MCF 10A (cell line): ENCODE measurements at regions not wholly inside any gene's neighbourhood (a gene's known extent, or its start where the extent isn't known, plus 50 kb on each side); places are given as distances from the start of the nearest gene placed in this dataset.

Source experiments
- BruUV-seq: library from RNA; stranded (reverse); fragments of 400-500 nt; replicated peaks from 2 replicates; lab custom pipeline; 2021; lab: Mats Ljungman, UMichigan
- CTCF ChIA-PET: fragments of 300-600 bp; sonication (Branson Sonifier 250); formaldehyde crosslinking; extraction: SDS; loops from one replicate; lab custom pipeline; 2021; ENCODE audit warnings: antibody characterized with exemption, inconsistent platforms; lab: Yijun Ruan, JAX
- POLR2A ChIA-PET: fragments of 300-600, 350-650 bp; sonication (Branson Sonifier 250); formaldehyde crosslinking; extraction: SDS; loops from one replicate; lab custom pipeline; 2020; ENCODE audit warnings: antibody characterized with exemption, inconsistent platforms; lab: Yijun Ruan, JAX
- DNase-seq: peaks from one replicate; pipeline ENCODE4 v3.0.0-alpha.2; 2018; ENCODE audit not compliant: unreplicated experiment
- H3K27ac Mint-ChIP-seq: one replicate; pipeline ENCODE4 v1.8.0; 2022; ENCODE audit warnings: mild to moderate bottlenecking, low read depth, mixed read lengths; ENCODE audit not compliant: unreplicated experiment
- H3K27me3 Mint-ChIP-seq: one replicate; pipeline ENCODE4 v1.8.0; 2022; ENCODE audit warnings: mixed read lengths; ENCODE audit not compliant: insufficient read depth, unreplicated experiment
- H3K36me3 Mint-ChIP-seq: one replicate; pipeline ENCODE4 v1.8.0; 2022; ENCODE audit warnings: mild to moderate bottlenecking, moderate library complexity, mixed read lengths; ENCODE audit not compliant: insufficient read depth, unreplicated experiment
- H3K4me1 Mint-ChIP-seq: one replicate; pipeline ENCODE4 v1.8.0; 2022; ENCODE audit warnings: mixed read lengths; ENCODE audit not compliant: insufficient read depth, unreplicated experiment
- H3K4me3 Mint-ChIP-seq: one replicate; pipeline ENCODE4 v1.8.0; 2022; ENCODE audit warnings: mild to moderate bottlenecking, moderate library complexity, mixed read lengths; ENCODE audit not compliant: unreplicated experiment
- H3K9me3 Mint-ChIP-seq: one replicate; pipeline ENCODE4 v1.8.0; 2022; ENCODE audit warnings: mixed read lengths; ENCODE audit not compliant: unreplicated experiment
- CTCF ChIP-seq: fragments of 200-600 bp; IDR thresholded peaks from one replicate; pipeline ENCODE4 v1.8.0; 2022; ENCODE audit warnings: antibody characterized with exemption, mild to moderate bottlenecking; ENCODE audit not compliant: unreplicated experiment
- intact Hi-C: fragments of 100-400 bp; cut with micrococcal nuclease; formaldehyde crosslinking; loops from 2 replicates; pipeline ENCODE4 v1.14.1; 2022

- BruUV-seq, result no TSS peak
- ChIA-PET POLR2A (no interaction called here), CTCF (interaction anchor here (0.6 to 11.6 kb wide), 7 partner anchors 104 to 843 kb away, joined by 3 to 154 read pairs (median 3); no protein-coding TSS in a partner anchor)
- no peak for TF ChIP-seq CTCF
- intact Hi-C loops, result loop anchor here (5.0 to 10.0 kb wide), 2 partner anchors 405 to 603 kb away; no protein-coding TSS in a partner anchor
- Mint-ChIP-seq H3K9me3 (no peaks in the 10 kb centered on the region), H3K4me3 (no peak overlapping the region), H3K27ac (no peak overlapping the region), H3K36me3 (no peaks in the 10 kb centered on the region), H3K4me1 (peaks cover 20% of the 10 kb centered on the region), H3K27me3 (no peaks in the 10 kb centered on the region)
- DNase-seq, result no peak
Observed at GRCh38 chr17:11142231-11142630, 98.8 kb upstream of the SHISA6 start.

GRCh38 chr17:11140501-11140900 is 100.5 kb upstream of the SHISA6 start:
- H3K36me3 Mint-ChIP-seq, result no peaks in the 10 kb centered on the region
- intact Hi-C loops, result loop anchor here (5.0 to 10.0 kb wide), 2 partner anchors 403 to 604 kb away; no protein-coding TSS in a partner anchor
- no peaks in the 10 kb centered on the region for H3K27me3 Mint-ChIP-seq
- DNase-seq, result no peak
- H3K27ac Mint-ChIP-seq, result peak overlapping the region; percentile 36
- H3K4me1 Mint-ChIP-seq, result peaks cover 20% of the 10 kb centered on the region
- BruUV-seq, result no TSS peak
- POLR2A ChIA-PET, result no interaction called here
- H3K9me3 Mint-ChIP-seq, result no peaks in the 10 kb centered on the region
- TF ChIP-seq CTCF, result no peak
- no peak overlapping the region for H3K4me3 Mint-ChIP-seq
- CTCF ChIA-PET, result interaction anchor here (0.7 to 11.6 kb wide), 7 partner anchors 119 to 846 kb away, joined by 3 to 154 read pairs (median 3); no protein-coding TSS in a partner anchor

GRCh38 chr17:11140043-11140442 is 101.0 kb upstream of the SHISA6 start:
- Mint-ChIP-seq H3K4me3 (no peak overlapping the region), H3K4me1 (peaks cover 20% of the 10 kb centered on the region), H3K36me3 (no peaks in the 10 kb centered on the region), H3K9me3 (no peaks in the 10 kb centered on the region), H3K27ac (no peak overlapping the region), H3K27me3 (no peaks in the 10 kb centered on the region)
- TF ChIP-seq CTCF, result no peak
- no TSS peak for BruUV-seq
- CTCF ChIA-PET, result interaction anchor here (1.0 to 11.6 kb wide), 4 partner anchors 118 to 846 kb away, joined by 3 to 154 read pairs (median 3); no protein-coding TSS in a partner anchor
- POLR2A ChIA-PET, result no interaction called here
- intact Hi-C loops, result loop anchor here (5.0 to 10.0 kb wide), 2 partner anchors 403 to 605 kb away; no protein-coding TSS in a partner anchor
- peak; percentile 11 for DNase-seq

GRCh38 chr17:11138023-11138422 is 103.0 kb upstream of the SHISA6 start:
- Mint-ChIP-seq H3K9me3 (no peaks in the 10 kb centered on the region), H3K27ac (no peak overlapping the region), H3K27me3 (no peaks in the 10 kb centered on the region), H3K4me3 (peak overlapping the region; percentile 51), H3K4me1 (peaks cover 14% of the 10 kb centered on the region), H3K36me3 (no peaks in the 10 kb centered on the region)
- BruUV-seq, result no TSS peak
- POLR2A ChIA-PET, result interaction anchor here (1.0 to 1.6 kb wide), 4 partner anchors 47 to 859 kb away, joined by 3 to 4 read pairs (median 3); partner anchors contain the start of gene ZNF18
- peak; percentile 13 for DNase-seq
- TF ChIP-seq CTCF, result no peak
- intact Hi-C loops, result no loop called here
- CTCF ChIA-PET, result interaction anchor here (0.8 to 11.6 kb wide), 5 partner anchors 8 to 848 kb away, joined by 3 to 154 read pairs (median 4); no protein-coding TSS in a partner anchor
